Osteocyte (in vitro differentiated cells): ENCODE measurements at regions not wholly inside any gene's neighbourhood (a gene's known extent, or its start where the extent isn't known, plus 50 kb on each side); places are given as distances from the start of the nearest gene placed in this dataset.

ENCODE experiments used
- DNase-seq: peaks from one replicate; pipeline ENCODE4 v3.0.0; 2021; ENCODE audit warnings: mixed read lengths; ENCODE audit not compliant: unreplicated experiment; ENCODE audit errors: extremely low spot score
- H3K27ac Mint-ChIP-seq: one replicate; pipeline ENCODE4 v1.8.0; 2021; ENCODE audit warnings: mild to moderate bottlenecking, mixed read lengths; ENCODE audit not compliant: unreplicated experiment
- H3K27me3 Mint-ChIP-seq: one replicate; pipeline ENCODE4 v1.8.0; 2021; ENCODE audit warnings: mixed read lengths; ENCODE audit not compliant: unreplicated experiment
- H3K36me3 Mint-ChIP-seq: one replicate; pipeline ENCODE4 v1.8.0; 2021; ENCODE audit warnings: mixed read lengths; ENCODE audit not compliant: unreplicated experiment
- H3K4me1 Mint-ChIP-seq: one replicate; pipeline ENCODE4 v1.8.0; 2021; ENCODE audit warnings: mixed read lengths; ENCODE audit not compliant: unreplicated experiment
- H3K4me3 Mint-ChIP-seq: one replicate; pipeline ENCODE4 v1.8.0; 2021; ENCODE audit warnings: mild to moderate bottlenecking, moderate library complexity, mixed read lengths; ENCODE audit not compliant: unreplicated experiment
- H3K9me3 Mint-ChIP-seq: one replicate; pipeline ENCODE4 v1.8.0; 2021; ENCODE audit warnings: mixed read lengths; ENCODE audit not compliant: unreplicated experiment
- TF ChIP-seq, protein P1 (sequence below): fragments of 200-600 bp; sonication (generic); IDR thresholded peaks from 2 replicates; pipeline ENCODE4 v1.5.0; 2021; ENCODE audit warnings: antibody characterized with exemption, mild to moderate bottlenecking, moderate library complexity

- no peak overlapping the region for H3K27ac Mint-ChIP-seq
- H3K4me1 Mint-ChIP-seq = no peaks in the 10 kb centered on the region
- H3K36me3 Mint-ChIP-seq = no peaks in the 10 kb centered on the region
- TF ChIP-seq, protein P1, sequence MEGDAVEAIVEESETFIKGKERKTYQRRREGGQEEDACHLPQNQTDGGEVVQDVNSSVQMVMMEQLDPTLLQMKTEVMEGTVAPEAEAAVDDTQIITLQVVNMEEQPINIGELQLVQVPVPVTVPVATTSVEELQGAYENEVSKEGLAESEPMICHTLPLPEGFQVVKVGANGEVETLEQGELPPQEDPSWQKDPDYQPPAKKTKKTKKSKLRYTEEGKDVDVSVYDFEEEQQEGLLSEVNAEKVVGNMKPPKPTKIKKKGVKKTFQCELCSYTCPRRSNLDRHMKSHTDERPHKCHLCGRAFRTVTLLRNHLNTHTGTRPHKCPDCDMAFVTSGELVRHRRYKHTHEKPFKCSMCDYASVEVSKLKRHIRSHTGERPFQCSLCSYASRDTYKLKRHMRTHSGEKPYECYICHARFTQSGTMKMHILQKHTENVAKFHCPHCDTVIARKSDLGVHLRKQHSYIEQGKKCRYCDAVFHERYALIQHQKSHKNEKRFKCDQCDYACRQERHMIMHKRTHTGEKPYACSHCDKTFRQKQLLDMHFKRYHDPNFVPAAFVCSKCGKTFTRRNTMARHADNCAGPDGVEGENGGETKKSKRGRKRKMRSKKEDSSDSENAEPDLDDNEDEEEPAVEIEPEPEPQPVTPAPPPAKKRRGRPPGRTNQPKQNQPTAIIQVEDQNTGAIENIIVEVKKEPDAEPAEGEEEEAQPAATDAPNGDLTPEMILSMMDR = no peak
- H3K27me3 Mint-ChIP-seq = peaks cover 13% of the 10 kb centered on the region
- peaks cover 20% of the 10 kb centered on the region for H3K9me3 Mint-ChIP-seq
- no peak for DNase-seq
- no peak overlapping the region for H3K4me3 Mint-ChIP-seq
These were observed 110.2 kb upstream of the PRDX4 start for GRCh38 chrX:23557070-23557469.

- Mint-ChIP-seq H3K4me1 (no peaks in the 10 kb centered on the region), H3K9me3 (peaks cover 20% of the 10 kb centered on the region)
- DNase-seq = no peak
These were observed 107.3 kb upstream of the PRDX4 start for GRCh38 chrX:23559975-23560374.

DNA sequence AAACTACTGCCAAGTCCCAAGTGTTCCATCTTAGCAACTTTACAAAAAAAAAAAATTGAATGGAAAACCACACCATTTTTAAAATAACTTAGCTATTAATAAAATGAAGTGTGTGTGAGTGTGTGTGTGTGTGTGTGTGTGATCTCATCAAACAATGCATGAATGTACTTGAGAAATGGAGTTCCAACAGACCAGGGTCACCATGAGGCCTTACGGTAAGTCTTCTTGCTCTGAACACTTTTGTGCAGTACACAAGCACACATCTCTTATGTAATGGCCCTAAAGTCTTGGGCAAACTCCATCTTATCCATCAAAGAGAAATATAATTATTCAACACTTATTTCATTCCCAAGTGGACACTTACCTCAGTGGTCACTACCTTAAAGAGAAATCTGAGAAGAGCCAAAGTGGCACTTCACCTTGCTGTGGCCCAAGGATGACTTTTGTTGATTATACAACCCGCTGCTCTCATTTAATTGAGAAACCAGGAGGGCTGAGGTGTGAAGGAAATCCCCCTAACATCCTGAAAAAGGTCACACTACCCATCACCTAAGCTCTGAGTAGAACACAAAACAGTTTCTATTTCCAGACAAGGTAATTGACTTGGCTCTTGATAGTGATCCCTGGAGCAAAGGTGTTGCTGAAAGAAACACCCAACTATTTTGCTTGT, 96.5 kb upstream of the PRDX4 start:
- H3K27ac Mint-ChIP-seq = no peak overlapping the region
- no peak overlapping the region for H3K4me3 Mint-ChIP-seq
- TF ChIP-seq, protein P1 = no peak
- no peak for DNase-seq
- H3K27me3 Mint-ChIP-seq = peaks cover 5% of the 10 kb centered on the region
- peaks cover 7% of the 10 kb centered on the region for H3K9me3 Mint-ChIP-seq
- no peaks in the 10 kb centered on the region for H3K36me3 Mint-ChIP-seq
- no peaks in the 10 kb centered on the region for H3K4me1 Mint-ChIP-seq

More at GRCh38 chrX:23559975-23560374, 107.3 kb upstream of the PRDX4 start:
- Mint-ChIP-seq H3K36me3 (no peaks in the 10 kb centered on the region), H3K4me3 (no peak overlapping the region), H3K27ac (no peak overlapping the region), H3K27me3 (peaks cover 7% of the 10 kb centered on the region)
- TF ChIP-seq, protein P1 = no peak

- H3K4me1 Mint-ChIP-seq = no peaks in the 10 kb centered on the region
- no peak overlapping the region for H3K4me3 Mint-ChIP-seq
- H3K36me3 Mint-ChIP-seq = no peaks in the 10 kb centered on the region
- H3K27ac Mint-ChIP-seq = no peak overlapping the region
- H3K9me3 Mint-ChIP-seq = no peaks in the 10 kb centered on the region
- peaks cover 7% of the 10 kb centered on the region for H3K27me3 Mint-ChIP-seq
- TF ChIP-seq, protein P1 = no peak
- no peak for DNase-seq
These were observed 92.0 kb upstream of the PRDX4 start for GRCh38 chrX:23575281-23575680.

DNA sequence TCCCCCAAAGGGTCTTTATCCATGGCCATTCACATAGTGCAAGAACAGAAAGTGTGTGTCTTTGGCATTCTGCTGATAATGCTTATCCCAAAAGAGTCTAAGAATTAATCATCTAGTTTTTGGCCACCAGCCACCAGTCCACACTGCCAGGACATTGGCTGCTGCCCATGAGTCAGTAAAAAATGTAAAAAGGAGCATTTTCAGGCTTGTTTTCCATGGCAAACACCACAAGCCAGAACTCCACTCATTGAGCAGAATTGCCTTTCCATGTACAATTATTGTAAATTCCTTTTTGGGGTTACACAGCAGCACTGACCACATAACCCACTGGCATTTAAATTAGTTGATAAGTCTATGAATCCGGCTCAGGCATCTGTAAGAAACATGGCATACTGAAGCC, 89.2 kb upstream of the PRDX4 start:
- no peak for DNase-seq
- H3K4me1 Mint-ChIP-seq = no peaks in the 10 kb centered on the region

More for the DNA sequence above, 89.2 kb upstream of the PRDX4 start:
- Mint-ChIP-seq H3K4me3 (no peak overlapping the region), H3K9me3 (no peaks in the 10 kb centered on the region), H3K27me3 (peaks cover 5% of the 10 kb centered on the region), H3K36me3 (no peaks in the 10 kb centered on the region), H3K27ac (no peak overlapping the region)
- TF ChIP-seq, protein P1 = no peak
